Neuronal stem cell (in vitro differentiated cells): ENCODE measurements at regions not wholly inside any gene's neighbourhood (a gene's known extent, or its start where the extent isn't known, plus 50 kb on each side); places are given as distances from the start of the nearest gene placed in this dataset.

ENCODE experiments used
- DNase-seq: peaks from one replicate; pipeline ENCODE4 v3.0.0-alpha.2; 2013; ENCODE audit warnings: low spot score
- H2AFZ ChIP-seq: one replicate; pipeline ENCODE4 v1.6.1; 2013; ENCODE audit warnings: mild to moderate bottlenecking, low read length, inconsistent platforms
- H2AK5ac ChIP-seq: 2 replicates; pipeline ENCODE4 v1.6.1; 2013; ENCODE audit warnings: low read depth, mild to moderate bottlenecking, inconsistent platforms, low read length, moderate library complexity, mixed read lengths
- H2BK120ac ChIP-seq: 2 replicates; pipeline ENCODE4 v1.6.1; 2013; ENCODE audit warnings: low read depth, mild to moderate bottlenecking, inconsistent platforms, low read length, moderate library complexity, mixed read lengths
- H2BK12ac ChIP-seq: one replicate; pipeline ENCODE4 v1.6.1; 2013; ENCODE audit warnings: low read length, inconsistent platforms
- H2BK15ac ChIP-seq: 2 replicates; pipeline ENCODE4 v1.6.1; 2013; ENCODE audit warnings: mild to moderate bottlenecking, low read length, inconsistent platforms, mixed read lengths
- H2BK5ac ChIP-seq: one replicate; pipeline ENCODE4 v1.6.1; 2013; ENCODE audit warnings: inconsistent platforms, mild to moderate bottlenecking, low read length, moderate library complexity
- H3K14ac ChIP-seq: one replicate; pipeline ENCODE4 v1.6.1; 2013; ENCODE audit warnings: low read length, inconsistent platforms
- H3K18ac ChIP-seq: 2 replicates; pipeline ENCODE4 v1.6.1; 2013; ENCODE audit warnings: low read length, inconsistent platforms
- H3K23ac ChIP-seq: 2 replicates; pipeline ENCODE4 v1.6.1; 2013; ENCODE audit warnings: low read depth, mild to moderate bottlenecking, mixed read lengths, low read length, inconsistent platforms; ENCODE audit not compliant: poor library complexity
- H3K27ac ChIP-seq: replicated peaks from 3 replicates; pipeline ENCODE4 v1.5.1; 2013; ENCODE audit warnings: low read length, inconsistent platforms
- H3K27me3 ChIP-seq, 3 experiments: 2 replicates each; pipeline ENCODE4 v1.6.1; 2013; ENCODE audit warnings: low read length in 3 of 3, mild to moderate bottlenecking in 2 of 3, inconsistent platforms in 1 of 3, low read depth in 1 of 3, mixed read lengths in 1 of 3, moderate library complexity in 1 of 3; ENCODE audit not compliant: control insufficient read depth in 3 of 3, insufficient read depth in 3 of 3
- H3K36me3 ChIP-seq, 2 donors: replicated peaks in 1 of 2; 2 replicates each; pipeline ENCODE4 v1.6.1; 2013; ENCODE audit warnings: low read length in 2 of 2; ENCODE audit not compliant: control insufficient read depth in 2 of 2, insufficient read depth in 2 of 2
- H3K4ac ChIP-seq: 2 replicates; pipeline ENCODE4 v1.6.1; 2013; ENCODE audit warnings: inconsistent platforms, mild to moderate bottlenecking, low read length, moderate library complexity
- H3K4me1 ChIP-seq, 2 donors: 1 replicate in 1 of 2; 2 replicates in 1 of 2; pipeline ENCODE4 v1.6.1; 2013; ENCODE audit warnings: low read length in 2 of 2, low read depth in 1 of 2; ENCODE audit not compliant: control insufficient read depth in 2 of 2, insufficient read depth in 1 of 2
- H3K4me2 ChIP-seq: one replicate; pipeline ENCODE4 v1.6.1; 2013; ENCODE audit warnings: mild to moderate bottlenecking, low read length, inconsistent platforms; ENCODE audit not compliant: insufficient read depth, poor library complexity, severe bottlenecking
- H3K4me3 ChIP-seq, 2 donors: 2 replicates each; pipeline ENCODE4 v1.5.1; 2013; ENCODE audit warnings: low read length in 2 of 2, mild to moderate bottlenecking in 2 of 2, inconsistent platforms in 1 of 2, moderate library complexity in 1 of 2
- H3K79me1 ChIP-seq: one replicate; pipeline ENCODE4 v1.6.1; 2013; ENCODE audit warnings: low read depth, mild to moderate bottlenecking, inconsistent platforms, low read length, moderate library complexity
- H3K9ac ChIP-seq: one replicate; pipeline ENCODE4 v1.6.1; 2013; ENCODE audit warnings: mild to moderate bottlenecking, low read depth, low read length, inconsistent platforms; ENCODE audit not compliant: poor library complexity
- H3K9me3 ChIP-seq, 2 donors: replicated peaks in 1 of 2; 2 replicates each; pipeline versions ENCODE3 to v1.6.1; 2013; ENCODE audit warnings: low read length in 2 of 2, mild to moderate bottlenecking in 2 of 2, inconsistent platforms in 1 of 2, low read depth in 1 of 2, mixed read lengths in 1 of 2, moderate library complexity in 1 of 2; ENCODE audit not compliant: control insufficient read depth in 2 of 2, insufficient read depth in 1 of 2
- H4K8ac ChIP-seq: one replicate; pipeline ENCODE4 v1.6.1; 2013; ENCODE audit warnings: low read depth, mild to moderate bottlenecking, inconsistent platforms, low read length, moderate library complexity
- H4K91ac ChIP-seq: one replicate; pipeline ENCODE4 v1.6.1; 2013; ENCODE audit warnings: low read length, low read depth, mild to moderate bottlenecking, inconsistent platforms; ENCODE audit not compliant: poor library complexity
- WGBS, 2 donors: extraction: QIAGEN DNeasy Blood & Tissue Kit; methylation state at CpG; one replicate each; pipeline ENCODE4 v1.1.7; 2013; ENCODE audit warnings: missing lambda C conversion rate in 2 of 2, mixed read lengths in 1 of 2; ENCODE audit not compliant: insufficient read length in 2 of 2, insufficient replicate concordance in 1 of 2; ENCODE audit errors: extremely low coverage in 2 of 2; 5-methylcytosine and 5-hydroxymethylcytosine counted together

- H3K27ac ChIP-seq: no peak overlapping the region
Measured at GRCh38 chr17:72411124-72411563, 290.3 kb downstream of the SOX9 start.

GRCh38 chr17:72412650-72413076 lies 291.8 kb downstream of the SOX9 start:
- no peak overlapping the region for H2BK15ac ChIP-seq
- peaks cover 4 to 12% of the 10 kb centered on the region in 2 donors for H3K4me1 ChIP-seq
- DNase-seq: no peak
- H4K91ac ChIP-seq: no peak overlapping the region
- no peak overlapping the region for H3K27ac ChIP-seq
- no peak overlapping the region for H3K9ac ChIP-seq
- no peaks in the 10 kb centered on the region for H3K27me3 ChIP-seq
- WGBS, 2 donors: no CpG with 5 or more reads among the region's 5 CpGs
- H3K4ac ChIP-seq: no peak overlapping the region
- H3K36me3 ChIP-seq: no peaks in the 10 kb centered on the region
- no peak overlapping the region for H2BK120ac ChIP-seq
- H2BK5ac ChIP-seq: no peak overlapping the region
- no peak overlapping the region for H2AFZ ChIP-seq
- H3K23ac ChIP-seq: no peak overlapping the region
- no peaks in the 10 kb centered on the region for H3K79me1 ChIP-seq
- H3K14ac ChIP-seq: no peak overlapping the region
- no peak overlapping the region for H2AK5ac ChIP-seq
- H2BK12ac ChIP-seq: no peak overlapping the region
- H3K4me3 ChIP-seq: no peak overlapping the region
- peaks cover 0 to 4% of the 10 kb centered on the region in 2 donors for H3K9me3 ChIP-seq
- H3K18ac ChIP-seq: no peak overlapping the region
- no peak overlapping the region for H4K8ac ChIP-seq
- H3K4me2 ChIP-seq: no peak overlapping the region

More at GRCh38 chr17:72411124-72411563, 290.3 kb downstream of the SOX9 start:
- no peak for DNase-seq
- no peak overlapping the region for H2BK120ac ChIP-seq
- WGBS, 2 donors: no CpG with 5 or more reads among the region's 6 CpGs
- H3K4ac ChIP-seq: no peak overlapping the region
- H3K4me2 ChIP-seq: no peak overlapping the region
- H2AFZ ChIP-seq: no peak overlapping the region
- H3K18ac ChIP-seq: no peak overlapping the region
- H2BK12ac ChIP-seq: no peak overlapping the region
- no peak overlapping the region for H3K9ac ChIP-seq
- H3K4me3 ChIP-seq: no peak overlapping the region
- no peak overlapping the region for H2BK15ac ChIP-seq
- no peaks in the 10 kb centered on the region for H3K9me3 ChIP-seq
- no peaks in the 10 kb centered on the region for H3K27me3 ChIP-seq
- no peak overlapping the region for H4K91ac ChIP-seq
- no peak overlapping the region for H4K8ac ChIP-seq
- peaks cover 9 to 12% of the 10 kb centered on the region in 2 donors for H3K4me1 ChIP-seq
- no peak overlapping the region for H3K23ac ChIP-seq
- H3K14ac ChIP-seq: no peak overlapping the region
- no peak overlapping the region for H2AK5ac ChIP-seq
- H3K79me1 ChIP-seq: no peaks in the 10 kb centered on the region
- H2BK5ac ChIP-seq: no peak overlapping the region
- no peaks in the 10 kb centered on the region for H3K36me3 ChIP-seq

- DNase-seq: no peak
- Histone ChIP-seq H2BK12ac (no peak overlapping the region), H2AK5ac (no peak overlapping the region), H3K4ac (no peak overlapping the region), H3K27me3 (no peaks in the 10 kb centered on the region), H3K27ac (no peak overlapping the region), H2AFZ (no peak overlapping the region), H2BK120ac (no peak overlapping the region), H3K14ac (no peak overlapping the region), H3K4me1 (peaks cover 0 to 12% of the 10 kb centered on the region in 2 donors), H3K18ac (peak overlapping the region; percentile 5), H3K9me3 (peaks cover 0 to 9% of the 10 kb centered on the region in 2 donors), H3K4me3 (no peak overlapping the region), H3K4me2 (no peak overlapping the region), H3K79me1 (no peaks in the 10 kb centered on the region), H2BK5ac (no peak overlapping the region), H2BK15ac (no peak overlapping the region), H3K9ac (no peak overlapping the region), H3K36me3 (no peaks in the 10 kb centered on the region), H4K91ac (no peak overlapping the region), H3K23ac (no peak overlapping the region), H4K8ac (no peak overlapping the region)
- no CpG with 5 or more reads among the region's 23 CpGs for WGBS, 2 donors
Measured at GRCh38 chr17:72413077-72414031, 292.5 kb downstream of the SOX9 start.

- Histone ChIP-seq H2BK12ac (no peak overlapping the region), H2BK120ac (no peak overlapping the region), H4K91ac (no peak overlapping the region), H3K36me3 (no peaks in the 10 kb centered on the region), H3K27me3 (no peaks in the 10 kb centered on the region), H2AFZ (no peak overlapping the region), H2AK5ac (no peak overlapping the region), H3K4me3 (no peak overlapping the region), H3K9ac (no peak overlapping the region), H2BK5ac (no peak overlapping the region), H3K4me2 (no peak overlapping the region), H3K23ac (no peak overlapping the region), H3K18ac (peak overlapping the region; percentile 5), H3K9me3 (peaks cover 0 to 9% of the 10 kb centered on the region in 2 donors), H3K79me1 (no peaks in the 10 kb centered on the region), H3K27ac (no peak overlapping the region), H3K4ac (no peak overlapping the region), H2BK15ac (no peak overlapping the region), H4K8ac (no peak overlapping the region), H3K14ac (no peak overlapping the region), H3K4me1 (peaks cover 0 to 12% of the 10 kb centered on the region in 2 donors)
- no peak for DNase-seq
- WGBS, 2 donors: no CpG with 5 or more reads among the region's 5 CpGs
Measured at GRCh38 chr17:72414032-72414396, 293.2 kb downstream of the SOX9 start.
